HepG2 (cell line): ENCODE measurements at regions not wholly inside any gene's neighbourhood (a gene's known extent, or its start where the extent isn't known, plus 50 kb on each side); places are given as distances from the start of the nearest gene placed in this dataset.

Experiments used
- ARID2 ChIP-seq: sonication (generic); formaldehyde crosslinking; IDR thresholded peaks from 2 replicates; pipeline ENCODE4 v1.8.1; 2022; ENCODE audit warnings: mild to moderate bottlenecking, missing genetic modification reagents, borderline replicate concordance
- CEBPG ChIP-seq: IDR thresholded peaks from 2 replicates; pipeline ENCODE4 v1.6.1; 2016
- CTCF ChIP-seq: sonication (generic); formaldehyde crosslinking; IDR thresholded peaks from 2 replicates; pipeline ENCODE4 v1.5.0; 2020; ENCODE audit warnings: mild to moderate bottlenecking, missing genetic modification reagents, moderate library complexity
- EZH2 ChIP-seq: conservative IDR thresholded peaks from 2 replicates; pipeline ENCODE4 v1.6.1; 2012; ENCODE audit warnings: mild to moderate bottlenecking, low read depth, low read length, moderate library complexity
- FOXK2 ChIP-seq: fragments of 450-650 bp; IDR thresholded peaks from 2 replicates; pipeline ENCODE4 v1.6.1; 2016
- MYC ChIP-seq: sonication (generic); formaldehyde crosslinking; IDR thresholded peaks from 2 replicates; pipeline ENCODE4 v1.9.0; 2021; ENCODE audit warnings: missing genetic modification reagents, borderline replicate concordance
- PAXIP1 ChIP-seq: sonication (generic); formaldehyde crosslinking; conservative IDR thresholded peaks from 2 replicates; pipeline ENCODE4 v1.4.0; 2020; ENCODE audit warnings: mild to moderate bottlenecking, missing genetic modification reagents, moderate library complexity
- POLR2A ChIP-seq, 2 experiments: IDR thresholded peaks; 2 replicates each; pipeline ENCODE4 v1.6.1; 2011; ENCODE audit warnings: low read depth in 2 of 2, low read length in 2 of 2, mild to moderate bottlenecking in 1 of 2, moderate library complexity in 1 of 2; ENCODE audit not compliant: insufficient read depth in 1 of 2
- SMARCC2 ChIP-seq: fragments of 450-650 bp; IDR thresholded peaks from 2 replicates; pipeline ENCODE4 v1.6.1; 2017; ENCODE audit warnings: antibody characterized with exemption, mild to moderate bottlenecking
- YY1 ChIP-seq: IDR thresholded peaks from 2 replicates; pipeline ENCODE4 v1.6.1; 2011; ENCODE audit warnings: low read length, low read depth, moderate library complexity, mild to moderate bottlenecking; ENCODE audit not compliant: insufficient read depth, insufficient replicate concordance

GRCh38 chr3:83321891-83322290 lies 1560.4 kb upstream of the GBE1 start:
- no peak for TF ChIP-seq FOXK2
- TF ChIP-seq ARID2 (CRISPR knock-in tag) = no peak
- TF ChIP-seq MYC (CRISPR knock-in tag) = no peak
- TF ChIP-seq YY1 = no peak
- TF ChIP-seq SMARCC2 = no peak
- TF ChIP-seq PAXIP1 (CRISPR knock-in tag) = no peak
- TF ChIP-seq CTCF (CRISPR knock-in tag) = no peak
- no peak for TF ChIP-seq CEBPG (CRISPR knock-in tag)
- TF ChIP-seq EZH2 = no peak
- TF ChIP-seq POLR2A (IDR thresholded peaks at IDR 0.05; ENCODE audit: insufficient read depth in 1 of 2, low read depth in 2 of 2, low read length in 2 of 2) = no peak
